CD4-positive, alpha-beta T cell (primary cell): ENCODE measurements at regions not wholly inside any gene's neighbourhood (a gene's known extent, or its start where the extent isn't known, plus 50 kb on each side); places are given as distances from the start of the nearest gene placed in this dataset.

Source experiments
- ATAC-seq: fragments of 200-7000 bp; cut with Tn5 transposase; one replicate; pipeline ENCODE4 v1.10.0; 2022; ENCODE audit warnings: mild to moderate bottlenecking; ENCODE audit not compliant: poor library complexity
- CTCF ChIA-PET: fragments of 350-600 bp; sonication (Branson Sonifier 250); formaldehyde crosslinking; loops from one replicate; lab custom pipeline; 2021; ENCODE audit warnings: antibody characterized with exemption, inconsistent platforms; lab: Charles Lee
- POLR2A ChIA-PET: fragments of 350-600 bp; sonication (Branson Sonifier 250); formaldehyde crosslinking; loops from one replicate; lab custom pipeline; 2021; ENCODE audit warnings: antibody characterized with exemption, inconsistent platforms; lab: Charles Lee
- DNase-seq, 14 experiments: peaks; one replicate each; pipeline ENCODE4 v3.0.0-alpha.2; 2013 to 2020; ENCODE audit warnings: mixed read lengths in 2 of 14
- H3K27ac ChIP-seq, 2 donors: one replicate each; pipeline versions ENCODE4 v1.5.1 to v1.7.0; 2013; ENCODE audit warnings: low read length in 2 of 2, low read depth in 1 of 2, mild to moderate bottlenecking in 1 of 2
- H3K27me3 ChIP-seq, 2 experiments: 1 replicate in 1 of 2; 2 replicates in 1 of 2; pipeline versions ENCODE4 v1.6.1 to v1.7.0; 2013; ENCODE audit warnings: low read length in 2 of 2, control low read depth in 1 of 2, mild to moderate bottlenecking in 1 of 2, moderate library complexity in 1 of 2; ENCODE audit not compliant: insufficient read depth in 2 of 2, control insufficient read depth in 1 of 2
- H3K36me3 ChIP-seq: one replicate; pipeline ENCODE4 v1.6.1; 2013; ENCODE audit warnings: low read length, control low read depth; ENCODE audit not compliant: insufficient read depth
- H3K4me1 ChIP-seq: one replicate; pipeline ENCODE4 v1.6.1; 2013; ENCODE audit warnings: low read length, control low read depth; ENCODE audit not compliant: insufficient read depth
- H3K4me3 ChIP-seq: one replicate; pipeline ENCODE4 v1.5.1; 2013; ENCODE audit warnings: mild to moderate bottlenecking, low read length, moderate library complexity
- H3K9me3 ChIP-seq, 2 experiments: 1 replicate in 1 of 2; 2 replicates in 1 of 2; pipeline versions ENCODE4 v1.6.1 to v1.7.0; 2013; ENCODE audit warnings: low read length in 2 of 2, mild to moderate bottlenecking in 2 of 2, control low read depth in 1 of 2, moderate library complexity in 1 of 2; ENCODE audit not compliant: control insufficient read depth in 1 of 2, insufficient read depth in 1 of 2
- H3K27ac Mint-ChIP-seq: one replicate; pipeline ENCODE4 v1.8.0; 2020; ENCODE audit warnings: mixed read lengths
- H3K27me3 Mint-ChIP-seq: one replicate; pipeline ENCODE4 v1.8.0; 2021; ENCODE audit warnings: mixed read lengths
- H3K36me3 Mint-ChIP-seq: one replicate; pipeline ENCODE4 v1.8.0; 2021; ENCODE audit warnings: low read depth, mixed read lengths
- H3K4me1 Mint-ChIP-seq: one replicate; pipeline ENCODE4 v1.8.0; 2021; ENCODE audit warnings: low read depth, mixed read lengths
- H3K4me3 Mint-ChIP-seq: one replicate; pipeline ENCODE4 v1.8.0; 2020; ENCODE audit warnings: mild to moderate bottlenecking, mixed read lengths
- H3K9me3 Mint-ChIP-seq: one replicate; pipeline ENCODE4 v1.8.0; 2020; ENCODE audit warnings: mixed read lengths
- intact Hi-C, 2 experiments: fragments of 100-400 bp; cut with DNase I in 1 of 2; cut with micrococcal nuclease in 1 of 2; formaldehyde crosslinking; loops; one replicate each; pipeline versions ENCODE4 v1.15.1 to v1.9.0; 2023 to 2025; cut with DNase I, micrococcal nuclease
- TF ChIP-seq, protein P1 (sequence below): fragments of 200-600 bp; IDR thresholded peaks from one replicate; pipeline ENCODE4 v1.8.0; 2022; ENCODE audit warnings: antibody characterized with exemption, mild to moderate bottlenecking

DNA sequence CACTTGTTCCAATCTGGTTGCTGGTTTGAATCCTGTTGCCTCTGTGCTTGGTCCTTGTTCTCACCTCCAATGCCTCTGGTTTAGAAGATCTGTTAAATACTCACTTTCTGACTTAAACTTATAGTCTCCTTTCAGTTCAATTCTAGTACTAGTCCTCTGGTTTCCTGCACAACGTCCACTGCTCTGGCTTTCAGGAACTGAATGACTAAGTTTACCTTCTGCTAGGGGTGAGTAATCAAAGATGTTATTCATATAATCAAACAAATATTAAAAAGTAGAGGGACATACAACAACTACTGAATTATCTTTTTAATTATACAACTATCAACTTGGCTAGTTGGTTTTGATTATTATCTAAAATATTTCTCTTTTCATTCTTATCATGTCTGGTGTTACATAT is 496.4 kb upstream of the TOM1L1 start:
- ChIA-PET POLR2A (no interaction called here), CTCF (no interaction called here)
- no peaks in the 10 kb centered on the region for H3K27me3 Mint-ChIP-seq
- intact Hi-C loops: no loop called here
- no peaks in the 10 kb centered on the region for H3K4me1 Mint-ChIP-seq
- no peak overlapping the region for H3K4me3 Mint-ChIP-seq
- no peaks in the 10 kb centered on the region for H3K36me3 Mint-ChIP-seq
- TF ChIP-seq, protein P1, sequence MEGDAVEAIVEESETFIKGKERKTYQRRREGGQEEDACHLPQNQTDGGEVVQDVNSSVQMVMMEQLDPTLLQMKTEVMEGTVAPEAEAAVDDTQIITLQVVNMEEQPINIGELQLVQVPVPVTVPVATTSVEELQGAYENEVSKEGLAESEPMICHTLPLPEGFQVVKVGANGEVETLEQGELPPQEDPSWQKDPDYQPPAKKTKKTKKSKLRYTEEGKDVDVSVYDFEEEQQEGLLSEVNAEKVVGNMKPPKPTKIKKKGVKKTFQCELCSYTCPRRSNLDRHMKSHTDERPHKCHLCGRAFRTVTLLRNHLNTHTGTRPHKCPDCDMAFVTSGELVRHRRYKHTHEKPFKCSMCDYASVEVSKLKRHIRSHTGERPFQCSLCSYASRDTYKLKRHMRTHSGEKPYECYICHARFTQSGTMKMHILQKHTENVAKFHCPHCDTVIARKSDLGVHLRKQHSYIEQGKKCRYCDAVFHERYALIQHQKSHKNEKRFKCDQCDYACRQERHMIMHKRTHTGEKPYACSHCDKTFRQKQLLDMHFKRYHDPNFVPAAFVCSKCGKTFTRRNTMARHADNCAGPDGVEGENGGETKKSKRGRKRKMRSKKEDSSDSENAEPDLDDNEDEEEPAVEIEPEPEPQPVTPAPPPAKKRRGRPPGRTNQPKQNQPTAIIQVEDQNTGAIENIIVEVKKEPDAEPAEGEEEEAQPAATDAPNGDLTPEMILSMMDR: no peak
- no peaks in the 10 kb centered on the region for H3K4me1 ChIP-seq
- peaks cover 8% of the 10 kb centered on the region for H3K9me3 Mint-ChIP-seq
- H3K36me3 ChIP-seq: no peaks in the 10 kb centered on the region
- no peaks in the 10 kb centered on the region for H3K9me3 ChIP-seq
- H3K27ac ChIP-seq: no peak overlapping the region
- no peak overlapping the region for H3K27ac Mint-ChIP-seq
- ATAC-seq (no peak), DNase-seq (no peak)
- no peak overlapping the region for H3K4me3 ChIP-seq
- no peaks in the 10 kb centered on the region for H3K27me3 ChIP-seq

DNA sequence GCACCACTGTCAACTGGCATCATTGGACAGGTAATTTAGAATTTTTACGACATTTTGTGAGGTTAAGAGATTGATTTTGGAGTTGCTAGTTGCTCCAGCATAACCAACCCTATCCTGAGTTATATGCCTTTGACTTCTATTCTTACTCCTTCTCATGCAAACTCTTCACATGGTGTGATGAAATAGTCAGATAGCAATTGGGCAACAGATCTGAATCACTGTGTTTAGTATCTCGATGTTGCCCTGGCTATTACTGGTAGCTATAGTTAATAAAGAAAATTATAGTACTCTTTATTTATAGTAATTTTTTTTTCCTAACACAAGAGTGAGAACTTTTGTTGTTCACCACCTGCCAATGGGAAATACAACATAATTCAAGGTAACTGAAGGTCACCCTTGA is 494.8 kb upstream of the TOM1L1 start:
- no peak overlapping the region for H3K27ac ChIP-seq
- DNase-seq (no peak), ATAC-seq (no peak)
- no peaks in the 10 kb centered on the region for H3K36me3 ChIP-seq
- intact Hi-C loops: no loop called here
- peaks cover 6% of the 10 kb centered on the region for H3K9me3 Mint-ChIP-seq
- H3K27ac Mint-ChIP-seq: no peak overlapping the region
- H3K9me3 ChIP-seq: no peaks in the 10 kb centered on the region
- H3K27me3 Mint-ChIP-seq: no peaks in the 10 kb centered on the region
- H3K4me3 Mint-ChIP-seq: no peak overlapping the region
- H3K4me3 ChIP-seq: no peak overlapping the region
- CTCF ChIA-PET: no interaction called here
- no peaks in the 10 kb centered on the region for H3K4me1 Mint-ChIP-seq
- H3K4me1 ChIP-seq: no peaks in the 10 kb centered on the region
- TF ChIP-seq, protein P1: no peak
- no peaks in the 10 kb centered on the region for H3K27me3 ChIP-seq
- POLR2A ChIA-PET: no interaction called here
- H3K36me3 Mint-ChIP-seq: no peaks in the 10 kb centered on the region

DNA sequence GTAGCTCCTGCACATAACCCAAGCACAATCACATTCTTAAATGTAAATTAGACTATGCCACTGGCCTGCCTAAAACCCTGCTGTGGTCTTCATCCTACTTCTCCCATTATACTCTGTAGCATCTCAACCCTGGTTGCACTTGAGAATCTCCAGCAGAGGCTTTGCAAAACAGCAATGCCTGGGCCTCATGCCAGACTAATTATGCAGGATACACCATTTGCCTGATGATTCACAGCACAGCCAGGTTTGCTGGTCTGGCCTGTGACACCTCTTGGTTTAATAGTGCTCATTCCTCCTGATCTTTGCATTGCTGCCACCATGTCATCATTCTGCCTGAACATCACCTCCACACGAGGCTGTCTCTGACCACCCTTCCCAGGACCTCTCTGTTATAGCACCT is 491.9 kb upstream of the TOM1L1 start:
- Histone ChIP-seq H3K27me3 (no peaks in the 10 kb centered on the region), H3K4me1 (no peaks in the 10 kb centered on the region), H3K36me3 (no peaks in the 10 kb centered on the region), H3K27ac (no peak overlapping the region), H3K9me3 (no peaks in the 10 kb centered on the region), H3K4me3 (no peak overlapping the region)
- CTCF ChIA-PET: no interaction called here
- intact Hi-C loops: no loop called here
- no peaks in the 10 kb centered on the region for H3K27me3 Mint-ChIP-seq
- TF ChIP-seq, protein P1: no peak
- H3K4me1 Mint-ChIP-seq: no peaks in the 10 kb centered on the region
- no peak overlapping the region for H3K27ac Mint-ChIP-seq
- ATAC-seq (no peak), DNase-seq (no peak)
- no peaks in the 10 kb centered on the region for H3K36me3 Mint-ChIP-seq
- POLR2A ChIA-PET: no interaction called here
- no peak overlapping the region for H3K4me3 Mint-ChIP-seq
- H3K9me3 Mint-ChIP-seq: peaks cover 8% of the 10 kb centered on the region
